Mammary epithelial cell (primary cell): ENCODE measurements at regions not wholly inside any gene's neighbourhood (a gene's known extent, or its start where the extent isn't known, plus 50 kb on each side); places are given as distances from the start of the nearest gene placed in this dataset.

ENCODE experiments used
- CTCF ChIP-seq, 2 donors: IDR thresholded peaks in 1 of 2; conservative IDR thresholded peaks in 1 of 2; 2 replicates each; pipeline ENCODE4 v1.5.1; 2011 to 2012; ENCODE audit warnings: inconsistent platforms in 2 of 2, low read length in 2 of 2, mild to moderate bottlenecking in 2 of 2, control low read depth in 1 of 2, low read depth in 1 of 2; ENCODE audit not compliant: insufficient read depth in 1 of 2; ENCODE audit errors: extremely low read depth in 1 of 2
- EZH2 ChIP-seq: IDR thresholded peaks from 2 replicates; pipeline ENCODE4 v1.6.1; 2012; ENCODE audit warnings: low read length, inconsistent platforms, borderline replicate concordance

- TF ChIP-seq CTCF (conservative IDR thresholded peaks at IDR 0.05 in 1 of 2, IDR thresholded peaks at IDR 0.05 in 1 of 2; ENCODE audit: extremely low read depth in 1 of 2, insufficient read depth in 1 of 2, low read depth in 1 of 2, low read length in 2 of 2) (no peak), EZH2 (no peak)
Measured at GRCh38 chr14:66133666-66134065, 352.5 kb upstream of the CCDC196 start.
